Esophagus muscularis mucosa (tissue), 4 donors: ENCODE measurements at regions not wholly inside any gene's neighbourhood (a gene's known extent, or its start where the extent isn't known, plus 50 kb on each side); places are given as distances from the start of the nearest gene placed in this dataset.

Experiments
- DNase-seq: peaks from one replicate; pipeline ENCODE4 v3.0.0-alpha.2; 2017; ENCODE audit errors: extremely low spot score
- H3K27ac ChIP-seq, 4 donors: fragments of 200-600 bp; sonication (generic); replicated peaks in 1 of 4; 1 replicate in 3 of 4; 2 replicates in 1 of 4; pipeline ENCODE4 v1.5.1; 2016 to 2019; ENCODE audit warnings: mild to moderate bottlenecking in 1 of 4
- H3K27me3 ChIP-seq, 4 donors: fragments of 200-600 bp; sonication (generic); one replicate each; pipeline versions ENCODE4 v1.5.1 to v1.6.0; 2016 to 2019
- H3K36me3 ChIP-seq, 4 donors: fragments of 200-600 bp; sonication (generic); one replicate each; pipeline ENCODE4 v1.5.1; 2016 to 2019
- H3K4me1 ChIP-seq, 4 donors: fragments of 200-600 bp; sonication (generic); one replicate each; pipeline ENCODE4 v1.5.1; 2016 to 2019
- H3K4me3 ChIP-seq, 4 donors: fragments of 200-600 bp; sonication (generic); 1 replicate in 2 of 4; 2 replicates in 2 of 4; pipeline ENCODE4 v1.5.1; 2016 to 2019; ENCODE audit warnings: mild to moderate bottlenecking in 4 of 4, moderate library complexity in 1 of 4
- H3K9me3 ChIP-seq, 4 donors: fragments of 200-600 bp; sonication (generic); 1 replicate in 3 of 4; 2 replicates in 1 of 4; pipeline ENCODE4 v1.5.1; 2016 to 2019
- CTCF ChIP-seq, 3 experiments: fragments of 200-600 bp in 2 of 3; fragments of 450-650 bp in 1 of 3; sonication (generic) in 2 of 3; IDR thresholded peaks; one replicate each; pipeline ENCODE4 v1.5.1; 2017 to 2019; ENCODE audit warnings: antibody characterized with exemption in 3 of 3, mild to moderate bottlenecking in 2 of 3, moderate library complexity in 1 of 3
- EP300 ChIP-seq: sonication (generic); formaldehyde crosslinking; IDR thresholded peaks from one replicate; pipeline ENCODE4 v1.6.1; 2017; ENCODE audit warnings: antibody characterized with exemption
- POLR2A ChIP-seq: fragments of 450-650 bp; IDR thresholded peaks from one replicate; pipeline ENCODE4 v1.6.1; 2017; ENCODE audit warnings: antibody characterized with exemption, moderate library complexity, mild to moderate bottlenecking, low read depth
- POLR2AphosphoS5 ChIP-seq, 2 donors: sonication (generic); formaldehyde crosslinking; IDR thresholded peaks; one replicate each; pipeline ENCODE4 v1.6.1; 2017; ENCODE audit warnings: antibody characterized with exemption in 2 of 2
- WGBS: methylation state at CpG from one replicate; pipeline ENCODE4 v1.1.5; 2018; 5-methylcytosine and 5-hydroxymethylcytosine counted together
- intact Hi-C: fragments of 100-400 bp; cut with DNase I; formaldehyde crosslinking; loops from one replicate; pipeline ENCODE4 v1.15.1; 2023

DNA sequence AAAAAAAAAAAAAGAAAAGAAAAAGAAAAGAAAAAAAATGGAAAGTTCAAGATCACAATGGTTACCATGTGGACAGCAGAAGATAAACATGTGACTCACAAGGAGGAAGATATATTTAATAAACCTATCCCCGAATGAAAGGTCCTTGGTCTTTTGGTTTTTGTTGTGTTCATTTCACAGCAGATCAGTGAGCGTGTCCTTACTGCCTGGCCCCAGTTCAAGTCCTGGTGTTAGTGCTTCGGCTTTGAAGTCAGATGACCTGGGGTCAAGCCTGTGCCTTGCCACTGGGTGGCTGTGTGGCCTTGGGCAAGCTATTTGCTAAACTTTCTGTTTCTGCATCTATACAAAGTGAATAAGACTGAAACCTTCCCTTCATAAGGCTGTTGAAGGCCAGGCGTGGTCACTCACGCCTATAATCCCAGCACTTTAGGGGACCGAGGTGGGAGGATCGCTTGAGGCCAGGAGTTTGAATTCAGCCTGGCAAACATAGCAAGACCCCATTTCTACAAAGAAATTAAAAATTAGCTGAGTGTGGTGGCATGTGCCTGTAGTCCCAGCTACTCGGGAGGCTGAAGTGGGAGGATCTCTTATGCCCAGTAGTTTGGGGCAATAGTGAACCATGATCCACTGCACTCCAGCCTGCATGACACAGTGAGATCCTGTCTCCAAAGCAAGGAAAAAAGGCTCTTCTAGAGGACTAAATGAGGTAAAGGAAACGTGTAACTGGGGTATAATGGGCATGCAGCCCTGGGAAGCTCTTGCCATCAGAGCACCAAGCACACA is 94.5 kb upstream of the SPATA31D4 start:
- Histone ChIP-seq H3K27me3 (no peaks in the 10 kb centered on the region), H3K4me3 (no peak overlapping the region), H3K9me3 (no peaks in the 10 kb centered on the region), H3K36me3 (no peaks in the 10 kb centered on the region), H3K4me1 (peaks cover 5 to 32% (median 27%) of the 10 kb centered on the region in 4 donors), H3K27ac (peak overlapping the region; percentile 24 to 74 (median 50))
- WGBS, result 76% methylated on average over 9 of the region's 9 CpGs
- intact Hi-C loops, result no loop called here
- DNase-seq, result no peak
- TF ChIP-seq POLR2AphosphoS5 (IDR thresholded peaks at IDR 0.05) (peak in 1 of 2 donors; percentile 16), CTCF (IDR thresholded peaks at IDR 0.05) (no peak)

GRCh38 chr9:81841333-81841732 is 86.9 kb upstream of the SPATA31D4 start:
- Histone ChIP-seq H3K4me1 (peaks cover 3 to 12% (median 4%) of the 10 kb centered on the region in 4 donors), H3K9me3 (no peaks in the 10 kb centered on the region), H3K4me3 (no peak overlapping the region), H3K36me3 (no peaks in the 10 kb centered on the region), H3K27ac (peak overlapping the region in 3 of 4 donors; percentile 4 to 83 (median 81)), H3K27me3 (no peaks in the 10 kb centered on the region)
- 99% methylated on average over 5 of the region's 6 CpGs for WGBS
- intact Hi-C loops, result loop anchor here (10.0 kb wide), 2 partner anchors 227 to 257 kb away; no protein-coding TSS in a partner anchor
- DNase-seq, result no peak
- no peak for TF ChIP-seq POLR2AphosphoS5 (IDR thresholded peaks at IDR 0.05)
- no peak for TF ChIP-seq POLR2A
- no peak for TF ChIP-seq CTCF (IDR thresholded peaks at IDR 0.05)

DNA sequence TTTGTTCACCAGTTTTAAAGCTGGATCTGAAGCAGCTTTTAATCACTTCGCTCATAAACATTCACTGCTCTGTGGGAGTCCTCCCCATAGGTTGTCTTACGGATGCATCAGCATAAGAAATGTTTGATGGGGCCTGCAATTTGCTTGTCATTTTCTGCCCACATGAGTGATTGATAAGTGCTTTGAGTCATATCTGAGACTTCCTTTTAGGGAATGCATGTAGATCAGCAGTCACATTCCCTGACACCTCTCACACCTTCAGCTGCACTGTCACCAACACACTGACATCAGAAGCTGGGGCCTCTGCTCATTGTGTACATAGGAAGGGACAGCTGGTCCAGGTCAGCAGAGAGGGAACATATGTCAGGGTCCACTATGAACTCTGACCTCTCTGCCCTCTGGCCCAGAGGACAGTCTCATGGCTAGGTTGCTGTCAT is 84.1 kb upstream of the SPATA31D4 start:
- 94% methylated on average over 2 of the region's 2 CpGs for WGBS
- Histone ChIP-seq H3K4me1 (peaks cover 3 to 22% (median 13%) of the 10 kb centered on the region in 4 donors), H3K4me3 (no peak overlapping the region), H3K27ac (peak overlapping the region in 3 of 4 donors; percentile 10 to 83 (median 81)), H3K27me3 (no peaks in the 10 kb centered on the region), H3K36me3 (no peaks in the 10 kb centered on the region), H3K9me3 (no peaks in the 10 kb centered on the region)
- no peak for DNase-seq
- TF ChIP-seq EP300 (no peak), POLR2AphosphoS5 (IDR thresholded peaks at IDR 0.05) (no peak), CTCF (IDR thresholded peaks at IDR 0.05) (no peak), POLR2A (no peak)
- intact Hi-C loops, result loop anchor here (10.0 kb wide), 2 partner anchors 229 to 259 kb away; no protein-coding TSS in a partner anchor

DNA sequence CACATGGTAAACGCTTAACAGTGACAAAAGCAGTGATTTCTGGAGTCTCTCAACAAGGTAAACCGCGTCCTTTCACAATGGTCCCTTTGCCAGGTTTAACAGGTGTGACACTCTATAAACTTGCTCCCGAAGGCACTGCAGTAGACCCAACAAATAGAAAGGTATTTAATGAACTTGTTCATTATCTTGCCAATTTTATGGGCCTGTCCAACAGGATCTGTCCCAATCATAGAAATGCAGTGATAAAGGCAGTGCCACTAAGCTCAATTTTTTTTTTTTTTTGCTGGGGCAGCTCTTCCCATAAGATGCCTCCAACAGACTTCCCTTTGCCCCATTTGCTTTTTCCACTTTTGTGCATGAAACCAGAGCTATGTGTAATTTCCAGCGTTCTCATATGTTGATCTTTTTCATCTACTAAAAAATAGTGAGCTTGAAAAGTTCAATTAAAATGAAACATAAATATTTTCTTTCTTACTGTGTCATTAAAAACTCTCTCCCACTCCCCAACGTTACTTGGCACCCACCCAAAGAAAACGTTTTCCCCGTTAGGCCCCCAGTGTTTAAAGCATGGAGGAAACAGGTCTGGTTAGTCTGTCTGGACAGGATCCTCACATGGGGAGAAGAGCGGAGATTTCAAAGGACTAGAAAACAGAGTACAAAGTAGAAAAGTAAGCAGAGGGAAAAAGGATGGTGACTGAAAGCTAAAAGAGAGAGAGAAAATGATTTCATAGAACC is 80.9 kb upstream of the SPATA31D4 start:
- H3K36me3 ChIP-seq, result no peaks in the 10 kb centered on the region
- intact Hi-C loops, result loop anchor here (10.0 kb wide), 2 partner anchors 233 to 263 kb away; no protein-coding TSS in a partner anchor
- H3K9me3 ChIP-seq, result no peaks in the 10 kb centered on the region
- no peak for DNase-seq
- TF ChIP-seq CTCF (IDR thresholded peaks at IDR 0.05) (no peak), EP300 (no peak), POLR2A (no peak)
- H3K4me3 ChIP-seq, result no peak overlapping the region
- 63% methylated on average over 9 of the region's 9 CpGs for WGBS
- no peaks in the 10 kb centered on the region for H3K27me3 ChIP-seq
- H3K27ac ChIP-seq, result no peak overlapping the region
- peaks cover 14 to 26% (median 21%) of the 10 kb centered on the region in 4 donors for H3K4me1 ChIP-seq
